WTC11 (cell line): ENCODE measurements at regions not wholly inside any gene's neighbourhood (a gene's known extent, or its start where the extent isn't known, plus 50 kb on each side); places are given as distances from the start of the nearest gene placed in this dataset.

Experiments used
- ATAC-seq: fragments of 200-7000 bp; cut with Tn5 transposase; 2 replicates; pipeline ENCODE4 v1.10.0; 2021; ENCODE audit warnings: mild to moderate bottlenecking, moderate library complexity
- CTCF ChIA-PET: fragments of 300-600 bp; sonication (Branson Sonifier 250); formaldehyde crosslinking; loops from one replicate; lab custom pipeline; 2021; ENCODE audit warnings: antibody characterized with exemption; lab: Charles Lee
- POLR2A ChIA-PET: fragments of 350-600 bp; sonication (Branson Sonifier 250); formaldehyde crosslinking; loops from one replicate; lab custom pipeline; 2021; ENCODE audit warnings: antibody characterized with exemption; lab: Charles Lee
- DNase-seq: peaks from one replicate; pipeline ENCODE4 v3.0.0; 2021; ENCODE audit warnings: low spot score
- H3K27ac Mint-ChIP-seq: 2 replicates; pipeline ENCODE4 v1.8.0; 2021; ENCODE audit warnings: mixed read lengths
- H3K27me3 Mint-ChIP-seq: 2 replicates; pipeline ENCODE4 v1.8.0; 2021; ENCODE audit warnings: low read depth, mild to moderate bottlenecking, moderate library complexity, mixed read lengths
- H3K36me3 Mint-ChIP-seq: 2 replicates; pipeline ENCODE4 v1.8.0; 2021; ENCODE audit warnings: mixed read lengths
- H3K4me1 Mint-ChIP-seq: 2 replicates; pipeline ENCODE4 v1.8.0; 2022; ENCODE audit warnings: mixed read lengths
- H3K4me3 Mint-ChIP-seq: 2 replicates; pipeline ENCODE4 v1.8.0; 2021; ENCODE audit warnings: mild to moderate bottlenecking, moderate library complexity, mixed read lengths
- H3K9me3 Mint-ChIP-seq: 2 replicates; pipeline ENCODE4 v1.8.0; 2021; ENCODE audit warnings: mixed read lengths
- ATF1 ChIP-seq: sonication (generic); formaldehyde crosslinking; IDR thresholded peaks from 2 replicates; pipeline ENCODE4 v1.8.1; 2023; ENCODE audit warnings: mild to moderate bottlenecking, moderate library complexity, missing genetic modification reagents
- ATF6 ChIP-seq: sonication (generic); formaldehyde crosslinking; IDR thresholded peaks from 2 replicates; pipeline ENCODE4 v1.8.1; 2023; ENCODE audit warnings: mild to moderate bottlenecking, missing genetic modification reagents
- E2F4 ChIP-seq: sonication (generic); formaldehyde crosslinking; IDR thresholded peaks from 2 replicates; pipeline ENCODE4 v1.8.1; 2022; ENCODE audit warnings: low read depth, mild to moderate bottlenecking, moderate library complexity, missing genetic modification reagents, borderline replicate concordance
- ELF4 ChIP-seq: sonication (generic); formaldehyde crosslinking; IDR thresholded peaks from 2 replicates; pipeline ENCODE4 v1.8.1; 2022; ENCODE audit warnings: low read depth, mild to moderate bottlenecking, moderate library complexity, missing genetic modification reagents
- EMX1 ChIP-seq: fragments of 250-450 bp; sonication (Bioruptor Pico); IDR thresholded peaks from 2 replicates; pipeline ENCODE4 v1.8.0; 2021; ENCODE audit warnings: mild to moderate bottlenecking
- ETV6 ChIP-seq: sonication (generic); formaldehyde crosslinking; IDR thresholded peaks from 2 replicates; pipeline ENCODE4 v1.8.1; 2022; ENCODE audit warnings: mild to moderate bottlenecking, missing genetic modification reagents
- FOXJ3 ChIP-seq: sonication (generic); formaldehyde crosslinking; IDR thresholded peaks from 2 replicates; pipeline ENCODE4 v1.9.0; 2021; ENCODE audit warnings: missing genetic modification reagents, mild to moderate bottlenecking, borderline replicate concordance
- FOXK1 ChIP-seq: sonication (generic); formaldehyde crosslinking; IDR thresholded peaks from 2 replicates; pipeline ENCODE4 v1.8.0; 2022; ENCODE audit warnings: mild to moderate bottlenecking, moderate library complexity, missing genetic modification reagents
- GRHL2 ChIP-seq: fragments of 250-450 bp; sonication (Bioruptor Pico); IDR thresholded peaks from 2 replicates; pipeline ENCODE4 v1.8.0; 2022; ENCODE audit warnings: mild to moderate bottlenecking, moderate library complexity; ENCODE audit not compliant: insufficient replicate concordance, severe bottlenecking
- RORB ChIP-seq: fragments of 250-450 bp; sonication (Bioruptor Pico); IDR thresholded peaks from 2 replicates; pipeline ENCODE4 v1.9.0; 2021; ENCODE audit warnings: mild to moderate bottlenecking
- SOX15 ChIP-seq: fragments of 250-450 bp; sonication (Bioruptor Pico); IDR thresholded peaks from 2 replicates; pipeline ENCODE4 v1.9.0; 2021; ENCODE audit warnings: mild to moderate bottlenecking
- TCF7 ChIP-seq: sonication (generic); formaldehyde crosslinking; IDR thresholded peaks from 2 replicates; pipeline ENCODE4 v1.8.0; 2022; ENCODE audit warnings: mild to moderate bottlenecking, low read depth, missing genetic modification reagents, moderate library complexity
- TP53 ChIP-seq: sonication (generic); formaldehyde crosslinking; IDR thresholded peaks from 2 replicates; pipeline ENCODE4 v1.8.1; 2023; ENCODE audit warnings: mild to moderate bottlenecking, missing genetic modification reagents
- ZBTB21 ChIP-seq: sonication (generic); formaldehyde crosslinking; IDR thresholded peaks from 2 replicates; pipeline ENCODE4 v1.8.1; 2023; ENCODE audit warnings: mild to moderate bottlenecking, missing genetic modification reagents, borderline replicate concordance
- ZNF512 ChIP-seq: sonication (generic); formaldehyde crosslinking; IDR thresholded peaks from 2 replicates; pipeline ENCODE4 v1.8.1; 2022; ENCODE audit warnings: missing genetic modification reagents, borderline replicate concordance
- TF ChIP-seq, protein P1 (sequence below): fragments of 250-450 bp; sonication (Bioruptor Pico); IDR thresholded peaks from 2 replicates; pipeline ENCODE4 v1.8.0; 2021; ENCODE audit warnings: mild to moderate bottlenecking
- TF ChIP-seq, protein P2 (sequence below): sonication (generic); formaldehyde crosslinking; IDR thresholded peaks from 2 replicates; pipeline ENCODE4 v1.8.0; 2022; ENCODE audit warnings: mild to moderate bottlenecking, missing genetic modification reagents
- TF ChIP-seq, protein P3 (sequence below): sonication (generic); formaldehyde crosslinking; IDR thresholded peaks from 2 replicates; pipeline ENCODE4 v1.8.0; 2022; ENCODE audit warnings: missing genetic modification reagents

DNA sequence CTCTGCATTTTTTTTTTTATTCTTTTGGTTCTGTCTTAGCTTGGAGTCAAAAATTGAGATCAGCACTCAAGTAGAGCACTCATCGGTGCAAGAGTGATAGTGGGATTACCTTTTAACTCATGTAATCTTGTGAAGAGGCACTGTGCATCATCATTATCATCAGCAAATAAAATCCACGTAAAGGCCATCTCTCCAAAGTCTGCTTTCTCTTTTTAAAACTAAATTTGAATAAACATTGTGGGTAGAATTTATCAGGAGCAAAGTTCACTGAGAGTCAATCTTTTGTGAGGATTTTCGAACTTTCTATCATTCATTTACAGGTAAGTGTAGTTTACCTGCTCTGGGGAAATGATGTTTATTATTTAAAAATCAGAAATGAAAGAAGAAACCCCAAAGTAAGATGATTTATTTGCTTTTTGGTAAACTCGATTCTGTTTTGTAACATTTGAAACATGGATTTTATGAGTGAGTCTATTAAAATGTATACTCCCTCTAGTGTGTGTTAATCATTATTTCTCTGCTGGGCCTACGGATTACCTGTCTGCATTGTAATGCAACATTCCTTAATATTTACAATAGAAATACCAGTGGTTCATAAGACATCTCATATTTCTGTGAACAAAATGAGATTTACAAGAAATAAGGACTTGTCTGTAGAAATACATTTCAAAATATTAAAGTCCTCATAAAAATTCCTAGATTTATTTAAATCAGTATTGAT is 327.7 kb upstream of the NAALADL2 start (continued):
- TF ChIP-seq, protein P1, sequence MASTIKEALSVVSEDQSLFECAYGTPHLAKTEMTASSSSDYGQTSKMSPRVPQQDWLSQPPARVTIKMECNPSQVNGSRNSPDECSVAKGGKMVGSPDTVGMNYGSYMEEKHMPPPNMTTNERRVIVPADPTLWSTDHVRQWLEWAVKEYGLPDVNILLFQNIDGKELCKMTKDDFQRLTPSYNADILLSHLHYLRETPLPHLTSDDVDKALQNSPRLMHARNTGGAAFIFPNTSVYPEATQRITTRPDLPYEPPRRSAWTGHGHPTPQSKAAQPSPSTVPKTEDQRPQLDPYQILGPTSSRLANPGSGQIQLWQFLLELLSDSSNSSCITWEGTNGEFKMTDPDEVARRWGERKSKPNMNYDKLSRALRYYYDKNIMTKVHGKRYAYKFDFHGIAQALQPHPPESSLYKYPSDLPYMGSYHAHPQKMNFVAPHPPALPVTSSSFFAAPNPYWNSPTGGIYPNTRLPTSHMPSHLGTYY (CRISPR knock-in tag): no peak
- TF ChIP-seq, protein P2, sequence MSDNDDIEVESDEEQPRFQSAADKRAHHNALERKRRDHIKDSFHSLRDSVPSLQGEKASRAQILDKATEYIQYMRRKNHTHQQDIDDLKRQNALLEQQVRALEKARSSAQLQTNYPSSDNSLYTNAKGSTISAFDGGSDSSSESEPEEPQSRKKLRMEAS (CRISPR knock-in tag): no peak
- TF ChIP-seq, all 79 proteins: peak for 0

DNA sequence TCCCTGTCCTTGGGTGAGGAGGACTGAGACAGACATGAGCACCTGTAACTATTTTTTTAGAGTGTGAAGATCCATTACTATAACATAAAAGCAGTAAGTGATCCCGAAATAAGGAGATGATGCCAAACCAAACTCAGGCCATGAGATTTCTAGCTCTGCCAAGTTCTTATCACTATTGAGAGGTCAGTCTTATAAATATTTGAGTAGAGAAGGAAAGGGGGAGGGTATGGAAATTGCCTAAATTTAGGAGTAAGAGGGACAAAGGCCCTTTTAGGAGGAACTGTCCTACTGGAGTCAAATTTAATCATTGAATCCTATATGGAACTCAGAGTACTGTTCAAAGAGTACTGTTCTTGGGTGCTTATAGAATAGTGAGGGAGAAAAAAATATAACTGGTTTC is 326.9 kb upstream of the NAALADL2 start:
- ATAC-seq (no peak), DNase-seq (no peak)
- ChIA-PET CTCF (no interaction called here), POLR2A (no interaction called here)
- Mint-ChIP-seq H3K4me1 (peaks cover 57% of the 10 kb centered on the region), H3K27ac (peak overlapping the region; percentile 33; the same call in 1 of the 2 replicates), H3K36me3 (no peaks in the 10 kb centered on the region), H3K4me3 (no peak overlapping the region), H3K9me3 (no peaks in the 10 kb centered on the region; the same call in 1 of the 2 replicates), H3K27me3 (no peaks in the 10 kb centered on the region)
- no peak for TF ChIP-seq ELF4
- no peak for TF ChIP-seq SOX15
- no peak for TF ChIP-seq ZBTB21
- TF ChIP-seq FOXJ3 (CRISPR knock-in tag): no peak
- TF ChIP-seq EMX1: no peak
- no peak for TF ChIP-seq FOXK1 (CRISPR knock-in tag)
- TF ChIP-seq ATF1 (CRISPR knock-in tag): no peak
- no peak for TF ChIP-seq E2F4
- TF ChIP-seq TP53 (CRISPR knock-in tag): no peak
- no peak for TF ChIP-seq GRHL2 (CRISPR knock-in tag)

DNA sequence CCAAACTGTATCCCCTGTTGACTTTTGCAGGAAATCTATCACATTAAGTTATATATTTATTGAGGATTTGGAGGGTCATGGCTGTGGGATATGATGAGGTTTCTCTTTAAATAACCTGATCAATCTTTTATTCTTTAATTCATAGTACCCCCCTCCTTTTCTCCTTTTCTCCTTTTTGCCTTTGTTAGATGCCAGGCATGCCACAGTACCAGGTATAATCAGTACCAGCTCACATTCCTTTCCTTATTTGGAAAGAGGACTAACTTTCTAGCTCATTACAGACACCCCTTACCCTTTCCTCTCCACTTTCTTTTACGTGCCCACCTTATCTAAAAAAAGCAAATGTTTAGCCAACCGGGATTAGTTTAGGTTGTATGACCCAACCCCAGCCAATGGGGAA is 326.4 kb upstream of the NAALADL2 start:
- no peak for DNase-seq
- Mint-ChIP-seq H3K36me3 (no peaks in the 10 kb centered on the region), H3K27ac (no peak overlapping the region), H3K4me1 (peaks cover 61% of the 10 kb centered on the region), H3K4me3 (no peak overlapping the region), H3K9me3 (no peaks in the 10 kb centered on the region; the same call in 1 of the 2 replicates), H3K27me3 (no peaks in the 10 kb centered on the region)
- ATAC-seq: no peak; the same call in 1 of the 2 replicates
- CTCF ChIA-PET: no interaction called here
- TF ChIP-seq, protein P3, sequence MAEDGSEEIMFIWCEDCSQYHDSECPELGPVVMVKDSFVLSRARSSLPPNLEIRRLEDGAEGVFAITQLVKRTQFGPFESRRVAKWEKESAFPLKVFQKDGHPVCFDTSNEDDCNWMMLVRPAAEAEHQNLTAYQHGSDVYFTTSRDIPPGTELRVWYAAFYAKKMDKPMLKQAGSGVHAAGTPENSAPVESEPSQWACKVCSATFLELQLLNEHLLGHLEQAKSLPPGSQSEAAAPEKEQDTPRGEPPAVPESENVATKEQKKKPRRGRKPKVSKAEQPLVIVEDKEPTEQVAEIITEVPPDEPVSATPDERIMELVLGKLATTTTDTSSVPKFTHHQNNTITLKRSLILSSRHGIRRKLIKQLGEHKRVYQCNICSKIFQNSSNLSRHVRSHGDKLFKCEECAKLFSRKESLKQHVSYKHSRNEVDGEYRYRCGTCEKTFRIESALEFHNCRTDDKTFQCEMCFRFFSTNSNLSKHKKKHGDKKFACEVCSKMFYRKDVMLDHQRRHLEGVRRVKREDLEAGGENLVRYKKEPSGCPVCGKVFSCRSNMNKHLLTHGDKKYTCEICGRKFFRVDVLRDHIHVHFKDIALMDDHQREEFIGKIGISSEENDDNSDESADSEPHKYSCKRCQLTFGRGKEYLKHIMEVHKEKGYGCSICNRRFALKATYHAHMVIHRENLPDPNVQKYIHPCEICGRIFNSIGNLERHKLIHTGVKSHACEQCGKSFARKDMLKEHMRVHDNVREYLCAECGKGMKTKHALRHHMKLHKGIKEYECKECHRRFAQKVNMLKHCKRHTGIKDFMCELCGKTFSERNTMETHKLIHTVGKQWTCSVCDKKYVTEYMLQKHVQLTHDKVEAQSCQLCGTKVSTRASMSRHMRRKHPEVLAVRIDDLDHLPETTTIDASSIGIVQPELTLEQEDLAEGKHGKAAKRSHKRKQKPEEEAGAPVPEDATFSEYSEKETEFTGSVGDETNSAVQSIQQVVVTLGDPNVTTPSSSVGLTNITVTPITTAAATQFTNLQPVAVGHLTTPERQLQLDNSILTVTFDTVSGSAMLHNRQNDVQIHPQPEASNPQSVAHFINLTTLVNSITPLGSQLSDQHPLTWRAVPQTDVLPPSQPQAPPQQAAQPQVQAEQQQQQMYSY (CRISPR knock-in tag): no peak
- no peak for TF ChIP-seq RORB (CRISPR knock-in tag)
- no peak for TF ChIP-seq ATF6 (CRISPR knock-in tag)
- no peak for TF ChIP-seq ZNF512 (CRISPR knock-in tag)
- TF ChIP-seq TCF7 (CRISPR knock-in tag): no peak
- TF ChIP-seq ETV6: no peak
- TF ChIP-seq FOXK1 (CRISPR knock-in tag): no peak
- POLR2A ChIA-PET: no interaction called here
